Trophoblast cell (in vitro differentiated cells and primary cell): ENCODE measurements at regions not wholly inside any gene's neighbourhood (a gene's known extent, or its start where the extent isn't known, plus 50 kb on each side); places are given as distances from the start of the nearest gene placed in this dataset.

Experiments used
- DNase-seq, 2 donors: peaks; one replicate each; pipeline ENCODE4 v3.0.0-alpha.2; 2016
- H2AFZ ChIP-seq: 2 replicates; pipeline ENCODE4 v1.6.1; 2013; ENCODE audit warnings: low read length, moderate library complexity, mild to moderate bottlenecking; ENCODE audit not compliant: insufficient read depth, poor library complexity
- H2AK5ac ChIP-seq: 2 replicates; pipeline ENCODE4 v1.6.1; 2013; ENCODE audit warnings: mild to moderate bottlenecking, low read length
- H2BK120ac ChIP-seq: 2 replicates; pipeline ENCODE4 v1.6.1; 2013; ENCODE audit warnings: low read length, mild to moderate bottlenecking, moderate library complexity; ENCODE audit not compliant: insufficient read depth, poor library complexity
- H2BK12ac ChIP-seq: 2 replicates; pipeline ENCODE4 v1.6.1; 2013; ENCODE audit warnings: mild to moderate bottlenecking, low read length, moderate library complexity
- H2BK5ac ChIP-seq: 2 replicates; pipeline ENCODE4 v1.6.1; 2013; ENCODE audit warnings: low read length, low read depth, moderate library complexity, mild to moderate bottlenecking; ENCODE audit not compliant: poor library complexity
- H3K14ac ChIP-seq: 2 replicates; pipeline ENCODE4 v1.6.1; 2013; ENCODE audit warnings: mild to moderate bottlenecking, low read length
- H3K18ac ChIP-seq: 2 replicates; pipeline ENCODE4 v1.6.1; 2013; ENCODE audit warnings: mild to moderate bottlenecking, low read length
- H3K23ac ChIP-seq: 2 replicates; pipeline ENCODE4 v1.6.1; 2013; ENCODE audit warnings: low read length
- H3K27ac ChIP-seq: 2 replicates; pipeline ENCODE4 v1.5.1; 2013; ENCODE audit warnings: low read depth, mild to moderate bottlenecking, inconsistent platforms, low read length, moderate library complexity
- H3K27me3 ChIP-seq: 2 replicates; pipeline ENCODE4 v1.6.1; 2013; ENCODE audit warnings: inconsistent platforms, mild to moderate bottlenecking, low read length, moderate library complexity; ENCODE audit not compliant: insufficient read depth
- H3K36me3 ChIP-seq, 2 experiments: 1 replicate in 1 of 2; 2 replicates in 1 of 2; pipeline ENCODE4 v1.6.1; 2013; ENCODE audit warnings: low read length in 2 of 2, mild to moderate bottlenecking in 2 of 2, moderate library complexity in 1 of 2; ENCODE audit not compliant: insufficient read depth in 2 of 2, control insufficient read depth in 1 of 2
- H3K4ac ChIP-seq: 2 replicates; pipeline ENCODE4 v1.6.1; 2013; ENCODE audit warnings: low read depth, mild to moderate bottlenecking, low read length, moderate library complexity
- H3K4me1 ChIP-seq, 2 experiments: 1 replicate in 1 of 2; 2 replicates in 1 of 2; pipeline ENCODE4 v1.6.1; 2013; ENCODE audit warnings: low read length in 2 of 2, mild to moderate bottlenecking in 2 of 2, moderate library complexity in 1 of 2; ENCODE audit not compliant: insufficient read depth in 2 of 2, control insufficient read depth in 1 of 2
- H3K4me2 ChIP-seq: 2 replicates; pipeline ENCODE4 v1.6.1; 2013; ENCODE audit warnings: inconsistent platforms, mild to moderate bottlenecking, low read length, moderate library complexity
- H3K4me3 ChIP-seq: 2 replicates; pipeline ENCODE4 v1.5.1; 2013; ENCODE audit warnings: mild to moderate bottlenecking, low read depth, low read length, inconsistent platforms
- H3K79me1 ChIP-seq: one replicate; pipeline ENCODE4 v1.6.1; 2013; ENCODE audit warnings: low read length
- H3K79me2 ChIP-seq: 2 replicates; pipeline ENCODE4 v1.6.1; 2013; ENCODE audit warnings: low read length, mild to moderate bottlenecking; ENCODE audit not compliant: control insufficient read depth, insufficient read depth, poor library complexity
- H3K9ac ChIP-seq: 2 replicates; pipeline ENCODE4 v1.6.1; 2013; ENCODE audit warnings: mild to moderate bottlenecking, low read length
- H3K9me3 ChIP-seq: 2 replicates; pipeline ENCODE4 v1.6.1; 2013; ENCODE audit warnings: low read depth, mild to moderate bottlenecking, control low read depth, inconsistent platforms, low read length; ENCODE audit not compliant: insufficient read depth
- H4K12ac ChIP-seq: 2 replicates; pipeline ENCODE4 v1.6.1; 2013; ENCODE audit warnings: low read depth, mild to moderate bottlenecking, low read length, moderate library complexity
- H4K8ac ChIP-seq: 2 replicates; pipeline ENCODE4 v1.6.1; 2013; ENCODE audit warnings: low read depth, mild to moderate bottlenecking, low read length, moderate library complexity
- H4K91ac ChIP-seq: one replicate; pipeline ENCODE4 v1.6.1; 2013; ENCODE audit warnings: low read depth, mild to moderate bottlenecking, low read length, moderate library complexity
- WGBS: extraction: QIAGEN DNeasy Blood & Tissue Kit; methylation state at CpG from one replicate; pipeline ENCODE4 v1.1.7; 2013; ENCODE audit warnings: missing lambda C conversion rate; ENCODE audit not compliant: insufficient read length, insufficient coverage; ENCODE audit errors: extremely low coverage; 5-methylcytosine and 5-hydroxymethylcytosine counted together

GRCh38 chr11:98130117-98130625, 890.6 kb upstream of the CNTN5 start:
- no peak overlapping the region for H3K4ac ChIP-seq
- no peak overlapping the region for H2AFZ ChIP-seq
- no peak overlapping the region for H4K12ac ChIP-seq
- no peaks in the 10 kb centered on the region for H3K4me1 ChIP-seq
- no peak overlapping the region for H4K91ac ChIP-seq
- H3K9ac ChIP-seq, result no peak overlapping the region
- H2BK120ac ChIP-seq, result no peak overlapping the region
- H3K27me3 ChIP-seq, result no peaks in the 10 kb centered on the region
- no peaks in the 10 kb centered on the region for H3K79me1 ChIP-seq
- no peaks in the 10 kb centered on the region for H3K36me3 ChIP-seq
- H2BK5ac ChIP-seq, result no peak overlapping the region
- H3K27ac ChIP-seq, result no peak overlapping the region
- H3K4me2 ChIP-seq, result no peak overlapping the region
- H2AK5ac ChIP-seq, result no peak overlapping the region
- no peak overlapping the region for H3K23ac ChIP-seq
- no peaks in the 10 kb centered on the region for H3K79me2 ChIP-seq
- no peaks in the 10 kb centered on the region for H3K9me3 ChIP-seq
- H3K14ac ChIP-seq, result no peak overlapping the region
- DNase-seq, result no peak
- H3K18ac ChIP-seq, result no peak overlapping the region
- no peak overlapping the region for H3K4me3 ChIP-seq
- H4K8ac ChIP-seq, result no peak overlapping the region
- H2BK12ac ChIP-seq, result no peak overlapping the region

GRCh38 chr11:98136357-98136756, 884.4 kb upstream of the CNTN5 start:
- H3K9ac ChIP-seq, result no peak overlapping the region
- no peak overlapping the region for H2BK120ac ChIP-seq
- no peak overlapping the region for H2BK12ac ChIP-seq
- WGBS, result no CpG with 5 or more reads among the region's 1 CpG
- no peaks in the 10 kb centered on the region for H3K27me3 ChIP-seq
- no peak overlapping the region for H2AFZ ChIP-seq
- no peaks in the 10 kb centered on the region for H3K79me1 ChIP-seq
- no peak overlapping the region for H2AK5ac ChIP-seq
- H3K4me2 ChIP-seq, result no peak overlapping the region
- no peak overlapping the region for H4K91ac ChIP-seq
- no peak overlapping the region for H3K4me3 ChIP-seq
- no peaks in the 10 kb centered on the region for H3K36me3 ChIP-seq
- H3K23ac ChIP-seq, result no peak overlapping the region
- H3K4ac ChIP-seq, result no peak overlapping the region
- H3K14ac ChIP-seq, result no peak overlapping the region
- no peaks in the 10 kb centered on the region for H3K4me1 ChIP-seq
- H3K27ac ChIP-seq, result no peak overlapping the region
- H4K12ac ChIP-seq, result no peak overlapping the region
- no peak overlapping the region for H2BK5ac ChIP-seq
- no peak for DNase-seq
- H4K8ac ChIP-seq, result no peak overlapping the region
- H3K79me2 ChIP-seq, result no peaks in the 10 kb centered on the region
- no peak overlapping the region for H3K18ac ChIP-seq
- no peaks in the 10 kb centered on the region for H3K9me3 ChIP-seq

GRCh38 chr11:98137437-98137836, 883.3 kb upstream of the CNTN5 start:
- no CpG with 5 or more reads among the region's 3 CpGs for WGBS

GRCh38 chr11:98143661-98144060, 877.1 kb upstream of the CNTN5 start:
- no peak overlapping the region for H3K27ac ChIP-seq
- H3K27me3 ChIP-seq, result no peaks in the 10 kb centered on the region
- H4K91ac ChIP-seq, result no peak overlapping the region
- no peak overlapping the region for H2BK120ac ChIP-seq
- no peak overlapping the region for H4K12ac ChIP-seq
- H3K9me3 ChIP-seq, result peaks cover 2% of the 10 kb centered on the region
- H3K14ac ChIP-seq, result no peak overlapping the region
- no peaks in the 10 kb centered on the region for H3K79me2 ChIP-seq
- H2AK5ac ChIP-seq, result no peak overlapping the region
- H3K18ac ChIP-seq, result no peak overlapping the region
- no peak overlapping the region for H3K9ac ChIP-seq
- H3K4me2 ChIP-seq, result no peak overlapping the region
- no peak for DNase-seq
- H3K23ac ChIP-seq, result no peak overlapping the region
- no peak overlapping the region for H2AFZ ChIP-seq
- H3K4ac ChIP-seq, result no peak overlapping the region
- no peak overlapping the region for H3K4me3 ChIP-seq
- no peak overlapping the region for H4K8ac ChIP-seq
- H3K36me3 ChIP-seq, result no peaks in the 10 kb centered on the region
- H3K79me1 ChIP-seq, result no peaks in the 10 kb centered on the region
- H3K4me1 ChIP-seq, result no peaks in the 10 kb centered on the region
- H2BK5ac ChIP-seq, result no peak overlapping the region
- H2BK12ac ChIP-seq, result no peak overlapping the region

More at GRCh38 chr11:98137437-98137836, 883.3 kb upstream of the CNTN5 start:
- Histone ChIP-seq H4K12ac (no peak overlapping the region), H2BK12ac (no peak overlapping the region), H3K79me2 (no peaks in the 10 kb centered on the region), H3K23ac (no peak overlapping the region), H3K4me3 (no peak overlapping the region), H3K4me2 (no peak overlapping the region), H3K14ac (no peak overlapping the region), H2BK5ac (no peak overlapping the region), H2AFZ (no peak overlapping the region), H3K18ac (no peak overlapping the region), H3K27me3 (no peaks in the 10 kb centered on the region), H3K4ac (no peak overlapping the region), H3K9ac (no peak overlapping the region), H4K91ac (no peak overlapping the region), H2BK120ac (no peak overlapping the region), H4K8ac (no peak overlapping the region), H3K9me3 (no peaks in the 10 kb centered on the region), H3K27ac (no peak overlapping the region), H3K4me1 (no peaks in the 10 kb centered on the region), H2AK5ac (no peak overlapping the region), H3K36me3 (no peaks in the 10 kb centered on the region), H3K79me1 (no peaks in the 10 kb centered on the region)
- DNase-seq, result no peak
